Activated naive CD4-positive, alpha-beta T cell treated with anti-CD3 and anti-CD28 coated beads, Interleukin-2, amount 50 U/mL, for 72 hours (primary cell): ENCODE measurements at regions not wholly inside any gene's neighbourhood (a gene's known extent, or its start where the extent isn't known, plus 50 kb on each side); places are given as distances from the start of the nearest gene placed in this dataset.

Source experiments
- ATAC-seq, 2 donors: fragments of 150-1000 bp; cut with Tn5 transposase; 2 replicates each; pipeline ENCODE4 v1.10.0; 2021; ENCODE audit warnings: mild to moderate bottlenecking in 2 of 2, moderate library complexity in 2 of 2
- DNase-seq, 2 donors: peaks; one replicate each; pipeline ENCODE4 v3.0.0; 2021 to 2022; ENCODE audit warnings: low spot score in 2 of 2
- H3K27ac Mint-ChIP-seq, 2 donors: one replicate each; pipeline ENCODE4 v1.8.0; 2022; ENCODE audit warnings: mild to moderate bottlenecking in 2 of 2, mixed read lengths in 2 of 2
- H3K36me3 Mint-ChIP-seq, 2 donors: one replicate each; pipeline ENCODE4 v1.8.0; 2022; ENCODE audit warnings: mixed read lengths in 2 of 2
- H3K9me3 Mint-ChIP-seq, 2 donors: one replicate each; pipeline ENCODE4 v1.8.0; 2022; ENCODE audit warnings: mixed read lengths in 2 of 2

DNA sequence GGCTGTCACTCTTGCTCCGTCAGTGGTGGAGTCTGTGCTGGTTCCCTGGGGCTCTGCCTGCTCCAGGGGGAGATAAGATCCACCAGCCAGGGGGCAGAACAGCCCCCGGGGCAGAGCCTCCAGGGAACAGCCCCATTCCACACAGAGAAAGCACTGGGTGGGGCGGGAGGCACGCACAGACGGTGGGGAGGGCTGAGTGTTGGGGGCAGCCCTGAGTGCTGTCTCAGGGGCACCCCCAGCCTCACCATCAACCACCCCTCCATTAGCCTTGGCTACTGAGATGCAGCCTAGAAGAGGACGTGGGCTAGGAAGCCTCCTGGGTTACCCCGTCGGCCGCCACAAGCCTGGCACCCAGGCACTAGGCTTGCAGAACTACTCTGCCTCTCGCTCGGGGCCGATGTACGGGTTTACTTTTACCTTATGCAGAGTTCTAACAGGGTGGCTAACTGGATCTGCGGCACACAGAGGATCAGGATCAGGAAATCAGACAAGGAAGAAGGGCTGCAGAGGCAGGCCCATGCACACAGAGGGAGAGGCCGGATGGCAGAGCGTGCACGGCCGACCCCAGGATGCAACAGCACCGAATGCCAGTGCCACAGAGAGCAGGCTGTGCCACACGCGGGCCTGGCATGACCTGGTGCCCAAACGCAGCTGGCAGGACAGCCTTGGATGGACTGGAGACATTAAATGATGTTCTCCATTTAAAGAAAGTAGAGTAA is 140.5 kb downstream of the CTTN start:
- Mint-ChIP-seq H3K9me3 (peaks cover 6 to 8% of the 10 kb centered on the region in 2 donors), H3K36me3 (no peaks in the 10 kb centered on the region), H3K27ac (no peak overlapping the region)
- no peak for ATAC-seq
- no peak for DNase-seq

DNA sequence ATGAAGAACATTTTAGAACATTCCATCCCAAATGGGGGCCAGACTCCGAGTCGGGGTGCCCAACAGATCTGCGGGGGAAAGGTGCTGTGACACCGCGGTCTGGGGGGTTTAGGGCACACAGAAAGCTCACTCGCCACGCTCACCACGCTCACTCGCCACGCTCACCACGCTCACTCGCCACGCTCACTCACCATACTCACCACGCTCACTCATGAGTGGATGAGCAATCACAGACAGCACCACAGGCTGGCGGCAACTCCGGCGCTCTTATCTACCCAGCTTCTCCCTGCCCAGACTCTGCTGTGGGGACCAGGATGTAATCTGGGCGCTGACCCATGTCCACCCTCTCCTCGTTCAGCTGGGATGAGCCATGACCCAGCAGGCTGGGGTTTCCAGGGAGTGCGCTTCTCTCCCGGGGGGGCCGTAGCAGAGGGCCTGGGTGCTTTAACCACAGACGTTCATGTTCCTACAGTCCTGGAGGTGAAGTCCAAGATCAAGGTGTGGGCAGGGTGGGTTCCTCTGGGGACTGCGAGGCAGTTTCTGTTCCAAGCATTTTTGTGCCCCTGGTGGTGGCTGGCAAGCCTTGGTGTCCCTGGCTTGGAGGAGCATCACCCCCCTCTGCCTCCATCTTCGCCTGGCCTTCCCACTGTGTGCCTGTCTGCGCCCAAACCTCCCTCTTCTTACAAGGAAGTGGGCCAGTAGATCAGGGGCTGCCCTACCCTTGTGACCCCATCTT is 141.2 kb downstream of the CTTN start:
- no peak overlapping the region for H3K27ac Mint-ChIP-seq
- H3K36me3 Mint-ChIP-seq = no peaks in the 10 kb centered on the region
- peaks cover 6% of the 10 kb centered on the region in 2 donors for H3K9me3 Mint-ChIP-seq
- ATAC-seq (peak in 1 of 2 donors; percentile 18), DNase-seq (no peak)

GRCh38 chr11:70540196-70540595 is 141.9 kb downstream of the CTTN start:
- no peak for DNase-seq
- H3K36me3 Mint-ChIP-seq = no peaks in the 10 kb centered on the region
- H3K9me3 Mint-ChIP-seq = peaks cover 3% of the 10 kb centered on the region in 2 donors
- no peak overlapping the region for H3K27ac Mint-ChIP-seq
- no peak for ATAC-seq

DNA sequence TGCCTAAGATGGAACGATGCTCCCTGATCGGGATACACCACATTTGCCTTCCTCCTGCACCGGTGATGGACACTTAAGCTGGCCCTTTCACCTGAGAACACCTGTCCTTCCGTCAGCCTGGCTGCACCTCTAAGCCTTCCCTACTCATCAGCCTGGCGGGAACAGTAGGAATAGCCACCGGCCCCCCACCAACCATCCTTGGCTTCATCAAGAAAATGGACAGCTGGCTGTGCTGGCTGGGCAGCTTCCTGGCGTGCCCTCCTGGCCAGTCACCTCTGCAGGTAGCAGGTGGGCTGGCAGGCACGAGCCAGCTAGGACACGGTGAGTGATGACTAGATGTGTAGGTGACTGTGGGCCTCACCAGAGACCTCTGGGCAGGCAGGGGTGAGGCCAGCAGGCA is 142.8 kb downstream of the CTTN start:
- Mint-ChIP-seq H3K27ac (no peak overlapping the region), H3K36me3 (no peaks in the 10 kb centered on the region), H3K9me3 (no peaks in the 10 kb centered on the region)
- ATAC-seq = no peak
- DNase-seq = no peak

- no peak overlapping the region for H3K27ac Mint-ChIP-seq
- H3K9me3 Mint-ChIP-seq = no peaks in the 10 kb centered on the region
- no peaks in the 10 kb centered on the region for H3K36me3 Mint-ChIP-seq
- ATAC-seq (no peak), DNase-seq (no peak)
Measured at GRCh38 chr11:70541699-70542098, 143.4 kb downstream of the CTTN start.

DNA sequence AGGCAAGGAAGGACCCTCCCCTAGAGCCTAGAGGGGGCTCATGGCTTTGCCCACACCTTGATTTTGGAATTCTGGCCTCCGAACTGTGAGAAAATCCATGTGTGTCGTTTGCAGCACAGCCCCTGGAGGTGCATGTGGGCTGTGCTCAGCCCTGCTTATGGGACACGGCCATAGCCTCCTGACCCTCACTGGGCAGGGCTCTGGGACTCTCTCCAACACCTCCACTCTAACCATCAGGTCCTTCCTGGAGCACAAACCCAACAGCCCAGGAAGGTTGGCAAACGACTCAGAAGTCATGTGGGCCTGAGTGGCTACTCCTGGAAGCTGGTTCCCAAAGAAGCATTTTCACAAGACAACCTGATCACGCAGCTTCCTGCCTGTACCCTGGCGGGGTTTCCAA is 144.1 kb downstream of the CTTN start:
- ATAC-seq = no peak
- H3K36me3 Mint-ChIP-seq = no peaks in the 10 kb centered on the region
- no peak overlapping the region for H3K27ac Mint-ChIP-seq
- no peaks in the 10 kb centered on the region for H3K9me3 Mint-ChIP-seq
- DNase-seq = no peak

DNA sequence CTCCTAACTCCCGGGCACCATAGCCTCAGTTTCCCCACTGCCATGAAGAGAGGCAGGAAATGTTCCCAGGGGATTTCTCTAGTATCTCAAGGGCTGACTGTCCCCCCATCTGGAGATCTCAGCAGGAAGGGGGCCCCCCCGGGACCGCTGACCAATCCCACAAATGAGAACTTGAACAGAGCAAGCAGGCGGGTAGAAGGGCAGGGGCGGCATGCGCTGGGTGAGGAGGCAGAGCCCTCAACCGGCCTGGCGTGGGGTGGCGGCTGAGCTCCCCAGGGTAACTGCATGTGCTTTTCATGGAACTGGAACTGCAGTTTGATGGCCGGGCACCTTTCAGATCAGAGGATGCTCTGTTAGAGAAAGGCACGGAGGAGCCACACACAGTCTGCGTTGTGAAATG is 144.5 kb downstream of the CTTN start:
- H3K9me3 Mint-ChIP-seq = no peaks in the 10 kb centered on the region
- H3K36me3 Mint-ChIP-seq = no peaks in the 10 kb centered on the region
- no peak overlapping the region for H3K27ac Mint-ChIP-seq
- ATAC-seq (no peak), DNase-seq (no peak)

GRCh38 chr11:70543611-70544010 is 145.3 kb downstream of the CTTN start:
- H3K9me3 Mint-ChIP-seq = no peaks in the 10 kb centered on the region
- H3K27ac Mint-ChIP-seq = no peak overlapping the region
- H3K36me3 Mint-ChIP-seq = no peaks in the 10 kb centered on the region
- ATAC-seq (no peak), DNase-seq (no peak)

GRCh38 chr11:70544067-70544773 is 145.9 kb downstream of the CTTN start:
- Mint-ChIP-seq H3K36me3 (no peaks in the 10 kb centered on the region), H3K9me3 (no peaks in the 10 kb centered on the region), H3K27ac (no peak overlapping the region)
- no peak for ATAC-seq
- no peak for DNase-seq

- H3K36me3 Mint-ChIP-seq = no peaks in the 10 kb centered on the region
- no peak for DNase-seq
- H3K27ac Mint-ChIP-seq = no peak overlapping the region
- ATAC-seq = no peak
- no peaks in the 10 kb centered on the region for H3K9me3 Mint-ChIP-seq
Measured at GRCh38 chr11:70544774-70545609, 146.7 kb downstream of the CTTN start.

DNA sequence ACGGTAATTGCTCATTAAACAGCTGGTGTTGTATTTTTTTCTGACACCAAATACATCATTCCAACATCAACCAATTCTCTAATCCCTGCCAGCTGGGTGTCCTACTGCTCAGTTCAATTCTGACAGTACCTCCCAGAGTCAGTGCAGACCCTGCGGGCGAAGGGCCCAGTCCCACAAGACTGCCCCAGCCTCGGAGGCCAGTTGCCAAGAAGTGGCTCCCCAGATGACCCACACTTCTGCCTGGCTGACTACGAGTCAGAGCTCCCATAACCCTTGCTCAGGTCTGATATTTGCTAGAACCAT is 147.2 kb downstream of the CTTN start:
- Mint-ChIP-seq H3K36me3 (no peaks in the 10 kb centered on the region), H3K9me3 (no peaks in the 10 kb centered on the region), H3K27ac (no peak overlapping the region)
- DNase-seq = no peak
- ATAC-seq = no peak

DNA sequence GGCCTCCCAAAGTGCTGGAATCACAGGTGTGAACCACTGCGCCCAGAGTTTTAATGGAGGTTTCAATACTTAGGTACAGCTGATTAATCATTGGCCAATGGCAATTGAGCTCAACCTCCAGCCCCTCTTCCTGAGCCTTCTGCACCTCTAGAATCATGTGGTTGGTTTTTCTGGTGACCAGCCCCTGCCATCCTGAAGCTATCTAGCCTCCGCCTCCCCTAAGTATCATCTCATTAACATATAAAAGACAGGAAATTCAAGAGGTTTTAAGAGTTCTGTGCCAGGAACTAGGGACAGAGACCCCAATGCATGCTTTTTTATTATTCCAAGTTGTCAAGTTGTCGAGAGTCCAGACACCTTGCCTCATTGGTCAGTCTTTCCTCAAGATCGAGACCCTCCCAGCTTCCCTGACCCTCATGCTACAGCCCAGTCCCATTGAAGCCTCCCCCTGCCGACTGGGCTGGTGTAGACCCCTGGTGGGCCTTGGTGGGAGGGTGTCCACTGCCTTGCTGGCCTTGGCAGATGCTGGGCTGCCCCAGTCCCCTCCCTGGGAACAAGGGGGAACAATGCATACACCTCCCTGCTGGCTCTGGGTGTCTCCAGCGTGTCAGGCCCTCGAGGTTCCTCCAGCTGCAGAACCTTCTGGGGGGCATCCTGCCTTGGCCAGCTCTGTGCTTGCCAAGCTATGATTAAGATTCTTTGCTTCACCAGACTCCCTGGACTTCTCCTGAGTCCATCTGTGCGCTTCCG is 148.0 kb downstream of the CTTN start:
- DNase-seq = no peak
- no peak for ATAC-seq
- Mint-ChIP-seq H3K27ac (no peak overlapping the region), H3K36me3 (no peaks in the 10 kb centered on the region), H3K9me3 (no peaks in the 10 kb centered on the region)

DNA sequence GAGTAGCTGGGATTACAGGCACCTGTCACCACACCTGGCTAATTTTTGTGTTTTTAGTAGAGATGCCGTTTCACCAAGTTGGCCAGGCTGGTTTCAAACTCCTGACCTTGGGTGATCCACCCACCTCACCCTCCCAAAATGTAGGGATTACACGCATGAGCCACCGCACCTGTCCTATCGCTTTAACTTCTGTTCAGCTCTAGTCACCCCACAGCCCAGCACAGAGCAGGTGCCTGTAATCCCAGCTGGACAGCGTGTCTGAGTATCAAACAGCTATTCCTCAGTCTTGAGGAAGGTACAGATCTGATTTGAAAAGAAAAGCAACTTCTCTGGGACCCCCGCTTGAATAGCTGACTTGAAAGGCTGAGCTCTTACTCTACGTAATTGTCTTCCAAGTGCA is 149.1 kb downstream of the CTTN start:
- Mint-ChIP-seq H3K36me3 (no peaks in the 10 kb centered on the region), H3K9me3 (no peaks in the 10 kb centered on the region), H3K27ac (no peak overlapping the region)
- no peak for ATAC-seq
- DNase-seq = no peak

- DNase-seq = no peak
- no peaks in the 10 kb centered on the region for H3K36me3 Mint-ChIP-seq
- ATAC-seq = no peak
- no peaks in the 10 kb centered on the region for H3K9me3 Mint-ChIP-seq
- no peak overlapping the region for H3K27ac Mint-ChIP-seq
Measured at GRCh38 chr11:70547821-70548670, 149.7 kb downstream of the CTTN start.

GRCh38 chr11:70548976-70549375 is 150.6 kb downstream of the CTTN start:
- no peaks in the 10 kb centered on the region for H3K36me3 Mint-ChIP-seq
- H3K9me3 Mint-ChIP-seq = no peaks in the 10 kb centered on the region
- H3K27ac Mint-ChIP-seq = no peak overlapping the region
- no peak for DNase-seq
- ATAC-seq = no peak

DNA sequence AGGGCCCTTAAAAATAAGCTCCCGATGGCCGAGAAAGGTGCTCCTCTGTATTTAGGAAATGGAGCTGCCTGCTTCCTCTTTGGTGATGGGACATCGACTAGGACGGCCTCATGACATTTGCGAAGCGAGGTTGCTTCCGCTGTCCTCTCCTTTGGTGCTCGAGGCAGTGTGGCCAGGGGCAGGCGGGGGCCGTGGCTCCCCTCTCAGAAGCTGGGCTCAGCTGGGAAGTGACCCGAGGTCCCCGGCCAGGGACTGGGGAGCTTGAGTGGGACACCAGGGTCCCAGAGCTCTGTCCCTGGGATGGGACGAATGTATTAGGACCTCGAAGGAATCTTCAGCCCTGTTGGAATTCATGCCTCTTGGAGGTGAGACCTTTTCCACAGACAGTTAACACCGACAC is 151.1 kb downstream of the CTTN start:
- Mint-ChIP-seq H3K9me3 (no peaks in the 10 kb centered on the region), H3K27ac (no peak overlapping the region)

More for the DNA sequence above, 151.1 kb downstream of the CTTN start:
- H3K36me3 Mint-ChIP-seq = no peaks in the 10 kb centered on the region
- no peak for ATAC-seq
- DNase-seq = no peak
